Prostate gland (tissue), 2 donors: ENCODE measurements at regions not wholly inside any gene's neighbourhood (a gene's known extent, or its start where the extent isn't known, plus 50 kb on each side); places are given as distances from the start of the nearest gene placed in this dataset.

Source experiments
- DNase-seq: peaks from one replicate; pipeline ENCODE4 v3.0.0-alpha.2; 2019; ENCODE audit warnings: low spot score
- H3K27ac ChIP-seq, 2 donors: fragments of 200-600 bp; sonication (generic); 2 replicates each; pipeline ENCODE4 v1.5.1; 2017 to 2019
- H3K27me3 ChIP-seq: fragments of 200-600 bp; sonication (generic); replicated peaks from 2 replicates; pipeline ENCODE4 v1.5.1; 2019; ENCODE audit not compliant: insufficient read depth
- H3K36me3 ChIP-seq, 2 donors: fragments of 200-600 bp; sonication (generic); 1 replicate in 1 of 2; 2 replicates in 1 of 2; pipeline versions ENCODE4 v1.5.1 to v1.8.1; 2017 to 2019
- H3K4me1 ChIP-seq: fragments of 200-600 bp; sonication (generic); replicated peaks from 2 replicates; pipeline ENCODE4 v1.5.1; 2019
- H3K4me3 ChIP-seq, 2 donors: fragments of 200-600 bp; sonication (generic); 2 replicates each; pipeline ENCODE4 v1.5.1; 2017 to 2019
- H3K9me3 ChIP-seq: fragments of 200-600 bp; sonication (generic); 2 replicates; pipeline ENCODE4 v1.5.1; 2017
- POLR2A ChIP-seq: fragments of 450-650 bp; IDR thresholded peaks from one replicate; pipeline ENCODE4 v1.6.1; 2016; ENCODE audit warnings: antibody characterized with exemption, mild to moderate bottlenecking
- POLR2AphosphoS5 ChIP-seq: sonication (generic); formaldehyde crosslinking; IDR thresholded peaks from one replicate; pipeline ENCODE4 v1.6.1; 2017; ENCODE audit warnings: antibody characterized with exemption
- WGBS: methylation state at CpG from one replicate; pipeline ENCODE4 v1.1.5; 2018; 5-methylcytosine and 5-hydroxymethylcytosine counted together
- intact Hi-C: fragments of 100-400 bp; cut with DNase I; formaldehyde crosslinking; loops from one replicate; pipeline ENCODE4 v1.14.2; 2022
- TF ChIP-seq, protein P1 (sequence below), 4 experiments: fragments of 200-600 bp in 2 of 4; fragments of 450-650 bp in 2 of 4; sonication (generic) in 2 of 4; IDR thresholded peaks; 1 replicate in 3 of 4; 2 replicates in 1 of 4; pipeline ENCODE4 v1.5.1; 2016 to 2019; ENCODE audit warnings: antibody characterized with exemption in 4 of 4, mild to moderate bottlenecking in 2 of 4, moderate library complexity in 2 of 4

DNA sequence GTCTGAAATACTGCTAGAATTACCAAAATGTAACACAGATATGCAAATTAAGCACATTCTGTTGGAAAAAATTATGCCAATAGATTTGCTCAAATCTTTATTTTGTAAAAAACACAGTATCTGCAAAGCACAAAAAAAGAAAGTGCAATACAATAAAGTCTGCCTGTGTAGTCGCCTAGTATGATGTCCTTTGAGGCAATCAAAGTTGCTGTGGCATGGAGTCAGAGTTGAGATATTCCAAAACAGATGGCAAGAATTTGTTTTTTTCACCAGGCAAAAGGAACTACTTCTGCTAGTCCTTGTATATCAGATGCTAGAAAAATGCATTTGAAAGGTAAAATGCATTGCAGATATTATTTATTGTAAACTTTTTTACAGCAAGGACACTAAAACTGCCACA lies 531.3 kb upstream of the TMEFF2 start:
- TF ChIP-seq, protein P1, sequence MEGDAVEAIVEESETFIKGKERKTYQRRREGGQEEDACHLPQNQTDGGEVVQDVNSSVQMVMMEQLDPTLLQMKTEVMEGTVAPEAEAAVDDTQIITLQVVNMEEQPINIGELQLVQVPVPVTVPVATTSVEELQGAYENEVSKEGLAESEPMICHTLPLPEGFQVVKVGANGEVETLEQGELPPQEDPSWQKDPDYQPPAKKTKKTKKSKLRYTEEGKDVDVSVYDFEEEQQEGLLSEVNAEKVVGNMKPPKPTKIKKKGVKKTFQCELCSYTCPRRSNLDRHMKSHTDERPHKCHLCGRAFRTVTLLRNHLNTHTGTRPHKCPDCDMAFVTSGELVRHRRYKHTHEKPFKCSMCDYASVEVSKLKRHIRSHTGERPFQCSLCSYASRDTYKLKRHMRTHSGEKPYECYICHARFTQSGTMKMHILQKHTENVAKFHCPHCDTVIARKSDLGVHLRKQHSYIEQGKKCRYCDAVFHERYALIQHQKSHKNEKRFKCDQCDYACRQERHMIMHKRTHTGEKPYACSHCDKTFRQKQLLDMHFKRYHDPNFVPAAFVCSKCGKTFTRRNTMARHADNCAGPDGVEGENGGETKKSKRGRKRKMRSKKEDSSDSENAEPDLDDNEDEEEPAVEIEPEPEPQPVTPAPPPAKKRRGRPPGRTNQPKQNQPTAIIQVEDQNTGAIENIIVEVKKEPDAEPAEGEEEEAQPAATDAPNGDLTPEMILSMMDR (IDR thresholded peaks at IDR 0.05) = no peak
- TF ChIP-seq POLR2AphosphoS5 (no peak), POLR2A (no peak)
- H3K4me3 ChIP-seq = no peak overlapping the region
- WGBS = 81% methylated on average over 1 of the region's 1 CpG
- H3K36me3 ChIP-seq = no peaks in the 10 kb centered on the region
- no peaks in the 10 kb centered on the region for H3K9me3 ChIP-seq
- no peaks in the 10 kb centered on the region for H3K27me3 ChIP-seq
- intact Hi-C loops = no loop called here
- no peaks in the 10 kb centered on the region for H3K4me1 ChIP-seq
- no peak overlapping the region for H3K27ac ChIP-seq
- no peak for DNase-seq

- no peaks in the 10 kb centered on the region for H3K4me1 ChIP-seq
- intact Hi-C loops = no loop called here
- DNase-seq = no peak
- no peaks in the 10 kb centered on the region for H3K27me3 ChIP-seq
- TF ChIP-seq, protein P1 (IDR thresholded peaks at IDR 0.05) = no peak
- TF ChIP-seq POLR2AphosphoS5 (no peak), POLR2A (no peak)
- no peaks in the 10 kb centered on the region for H3K36me3 ChIP-seq
- H3K9me3 ChIP-seq = no peaks in the 10 kb centered on the region
- H3K27ac ChIP-seq = no peak overlapping the region
- H3K4me3 ChIP-seq = no peak overlapping the region
Observed at GRCh38 chr2:192719629-192720028, 524.9 kb upstream of the TMEFF2 start.

GRCh38 chr2:192718340-192718739 lies 523.6 kb upstream of the TMEFF2 start:
- Histone ChIP-seq H3K4me1 (no peaks in the 10 kb centered on the region), H3K36me3 (no peaks in the 10 kb centered on the region), H3K9me3 (no peaks in the 10 kb centered on the region), H3K4me3 (no peak overlapping the region), H3K27me3 (no peaks in the 10 kb centered on the region), H3K27ac (no peak overlapping the region)
- no peak for DNase-seq
- intact Hi-C loops = no loop called here
- TF ChIP-seq, protein P1 (IDR thresholded peaks at IDR 0.05) = no peak
- TF ChIP-seq POLR2AphosphoS5 (no peak), POLR2A (no peak)
- 81% methylated on average over 3 of the region's 3 CpGs for WGBS

- TF ChIP-seq, protein P1 (IDR thresholded peaks at IDR 0.05) = no peak
- H3K36me3 ChIP-seq = no peaks in the 10 kb centered on the region
- H3K4me1 ChIP-seq = no peaks in the 10 kb centered on the region
- H3K27ac ChIP-seq = no peak overlapping the region
- H3K4me3 ChIP-seq = no peak overlapping the region
- intact Hi-C loops = no loop called here
- H3K27me3 ChIP-seq = no peaks in the 10 kb centered on the region
- H3K9me3 ChIP-seq = no peaks in the 10 kb centered on the region
- WGBS = 92% methylated on average over 2 of the region's 2 CpGs
- no peak for DNase-seq
Observed at GRCh38 chr2:192700934-192701333, 506.2 kb upstream of the TMEFF2 start.

DNA sequence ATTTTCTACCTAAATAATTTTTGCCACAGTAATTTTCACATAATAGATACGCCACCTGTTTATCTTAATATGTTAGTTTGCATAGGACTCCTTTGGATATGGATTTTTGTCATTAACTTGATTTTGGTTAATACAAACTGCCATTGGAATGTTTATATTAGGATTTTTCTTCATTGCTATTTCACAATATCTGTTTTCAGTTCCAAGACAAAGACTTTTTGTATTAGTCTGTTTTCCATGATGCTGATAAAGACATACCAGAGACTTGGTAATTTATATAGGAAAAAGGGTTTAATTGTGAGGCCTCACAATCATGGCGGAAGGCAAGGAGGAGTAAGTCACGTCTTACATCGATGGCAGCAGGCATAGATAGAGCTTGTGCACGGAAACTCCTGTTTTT lies 503.1 kb upstream of the TMEFF2 start:
- no peaks in the 10 kb centered on the region for H3K4me1 ChIP-seq
- H3K27me3 ChIP-seq = no peaks in the 10 kb centered on the region
- WGBS = 89% methylated on average over 5 of the region's 5 CpGs
- no peak for DNase-seq
- TF ChIP-seq, protein P1 (IDR thresholded peaks at IDR 0.05) = no peak
- TF ChIP-seq POLR2A (no peak), POLR2AphosphoS5 (no peak)
- intact Hi-C loops = no loop called here
- H3K9me3 ChIP-seq = no peaks in the 10 kb centered on the region
- no peaks in the 10 kb centered on the region for H3K36me3 ChIP-seq
- no peak overlapping the region for H3K27ac ChIP-seq
- H3K4me3 ChIP-seq = no peak overlapping the region
